K562 (cell line): ENCODE measurements at regions not wholly inside any gene's neighbourhood (a gene's known extent, or its start where the extent isn't known, plus 50 kb on each side); places are given as distances from the start of the nearest gene placed in this dataset.

Source experiments
- ATAC-seq: fragments of 200-7000 bp; cut with Tn5 transposase; 3 replicates; pipeline ENCODE4 v1.9.1; 2020; ENCODE audit warnings: moderate library complexity
- BruUV-seq: library from RNA; stranded (reverse); fragments of 400-500 nt; replicated peaks from 2 replicates; lab custom pipeline; 2021; lab: Mats Ljungman, UMichigan
- CTCF ChIA-PET: fragments of 300-600 bp; formaldehyde crosslinking; extraction: SDS; loops from one replicate; lab custom pipeline; 2021; ENCODE audit warnings: low intra/inter-chr PET ratio; lab: Yijun Ruan, JAX
- POLR2A ChIA-PET: fragments of 300-600, 350-650 bp; sonication (Branson Sonifier 250); formaldehyde crosslinking; extraction: SDS; loops from one replicate; lab custom pipeline; 2021; ENCODE audit warnings: antibody characterized with exemption, inconsistent platforms; lab: Yijun Ruan, JAX
- DNase-seq, 4 experiments: peaks; one replicate each; pipeline versions ENCODE4 v3.0.0 to v3.0.0-alpha.2; 2011 to 2018; ENCODE audit warnings: low spot score in 3 of 4, mixed read lengths in 3 of 4; ENCODE audit errors: extremely low read depth in 1 of 4
- FAIRE-seq: peaks from 2 replicates; lab custom pipeline; 2011; peaks lifted over from hg19 to GRCh38; lab: Jason Lieb, UNC
- H2AFZ ChIP-seq: 2 replicates; pipeline ENCODE4 v1.6.0; 2011; ENCODE audit warnings: low read depth, low read length, control low read depth, inconsistent platforms
- H3K27ac ChIP-seq: fragments of 200-600 bp; 3 replicates; pipeline ENCODE4 v1.8.0; 2011; ENCODE audit warnings: low read depth, mild to moderate bottlenecking, control low read depth, inconsistent platforms, low read length, moderate library complexity, mixed read lengths; ENCODE audit errors: extremely low read depth
- H3K27me3 ChIP-seq, 2 experiments: fragments of 300-600 bp in 1 of 2; 2 replicates in 1 of 2; 3 replicates in 1 of 2; pipeline versions ENCODE4 v1.6.0 to v1.8.0; 2011; ENCODE audit warnings: inconsistent platforms in 2 of 2, low read length in 2 of 2, mild to moderate bottlenecking in 1 of 2, mixed read lengths in 1 of 2, moderate library complexity in 1 of 2; ENCODE audit not compliant: control insufficient read depth in 2 of 2, insufficient read depth in 2 of 2
- H3K36me3 ChIP-seq: fragments of 300-600 bp; 3 replicates; pipeline ENCODE4 v1.8.0; 2011; ENCODE audit warnings: mild to moderate bottlenecking, low read length, inconsistent platforms; ENCODE audit not compliant: control insufficient read depth, insufficient read depth
- H3K4me1 ChIP-seq, 2 experiments: fragments of 200-600 bp in 1 of 2; replicated peaks in 1 of 2; 2 replicates in 1 of 2; 3 replicates in 1 of 2; pipeline versions ENCODE4 v1.5.1 to v1.8.0; 2011; ENCODE audit warnings: inconsistent platforms in 2 of 2, low read length in 2 of 2, mild to moderate bottlenecking in 1 of 2, mixed read lengths in 1 of 2, moderate library complexity in 1 of 2; ENCODE audit not compliant: control insufficient read depth in 2 of 2, insufficient read depth in 2 of 2
- H3K4me2 ChIP-seq: 2 replicates; pipeline ENCODE4 v1.6.1; 2011; ENCODE audit warnings: low read length, control low read depth, inconsistent platforms, mixed read lengths; ENCODE audit not compliant: insufficient read depth
- H3K4me3 ChIP-seq: fragments of 200-600 bp; sonication (generic), shearing (Covaris generic); 2 replicates; pipeline ENCODE4 v1.5.1; 2016; ENCODE audit warnings: control low read depth, inconsistent platforms
- H3K79me2 ChIP-seq: fragments of 200-600 bp; 3 replicates; pipeline ENCODE4 v1.8.0; 2011; ENCODE audit warnings: low read length, inconsistent platforms; ENCODE audit not compliant: control insufficient read depth, insufficient read depth
- H3K9ac ChIP-seq, 2 experiments: 2 replicates each; pipeline versions ENCODE4 v1.6.0 to v1.6.1; 2011; ENCODE audit warnings: low read depth in 2 of 2, low read length in 2 of 2, control low read depth in 1 of 2, inconsistent platforms in 1 of 2, mild to moderate bottlenecking in 1 of 2, mixed read lengths in 1 of 2; ENCODE audit not compliant: insufficient read depth in 1 of 2
- H3K9me1 ChIP-seq: one replicate; pipeline ENCODE4 v1.6.0; 2011; ENCODE audit warnings: inconsistent platforms, mild to moderate bottlenecking, low read length, moderate library complexity; ENCODE audit not compliant: control insufficient read depth, insufficient read depth
- H3K9me3 ChIP-seq: replicated peaks from 2 replicates; pipeline ENCODE4 v1.5.1; 2011; ENCODE audit warnings: low read depth, low read length, inconsistent platforms; ENCODE audit not compliant: control insufficient read depth, insufficient read depth
- H4K20me1 ChIP-seq: replicated peaks from 2 replicates; pipeline ENCODE4 v1.6.1; 2011; ENCODE audit warnings: low read length, inconsistent platforms, mixed read lengths; ENCODE audit not compliant: control insufficient read depth, insufficient read depth
- ATF6 ChIP-seq: sonication (generic); formaldehyde crosslinking; IDR thresholded peaks from 2 replicates; pipeline ENCODE4 v1.4.0; 2020; ENCODE audit warnings: mild to moderate bottlenecking, missing genetic modification reagents
- EP300 ChIP-seq: IDR thresholded peaks from 2 replicates; pipeline ENCODE4 v1.6.1; 2012; ENCODE audit warnings: low read length, improper control_type of control experiment
- FOXA1 ChIP-seq: fragments of 450-650 bp; IDR thresholded peaks from 2 replicates; pipeline ENCODE4 v1.6.1; 2016; ENCODE audit warnings: mild to moderate bottlenecking, borderline replicate concordance
- HNRNPL ChIP-seq: fragments of 200-400 bp; formaldehyde crosslinking; IDR thresholded peaks from 2 replicates; pipeline ENCODE4 v1.6.1; 2017; ENCODE audit warnings: low read depth, mild to moderate bottlenecking, low read length
- HSF4 ChIP-seq: fragments of 250-450 bp; sonication (Bioruptor Pico); IDR thresholded peaks from 2 replicates; pipeline ENCODE4 v2.1.2; 2022; ENCODE audit warnings: mild to moderate bottlenecking, moderate library complexity, borderline replicate concordance
- RBM17 ChIP-seq: fragments of 200-400 bp; formaldehyde crosslinking; IDR thresholded peaks from 2 replicates; pipeline ENCODE4 v1.6.1; 2017; ENCODE audit warnings: low read depth, mild to moderate bottlenecking, low read length, borderline replicate concordance
- TEAD4 ChIP-seq, 2 experiments: sonication (generic) in 1 of 2; formaldehyde crosslinking in 1 of 2; IDR thresholded peaks; 2 replicates each; pipeline versions ENCODE4 v1.6.1 to v1.8.0; 2012 to 2022; ENCODE audit warnings: borderline replicate concordance in 1 of 2, inconsistent platforms in 1 of 2, low read length in 1 of 2, mild to moderate bottlenecking in 1 of 2, missing genetic modification reagents in 1 of 2
- WGBS: fragments of 100-300 bp; shearing (Covaris generic); methylation state at CpG from one replicate; pipeline ENCODE4 v1.1.6; 2016; ENCODE audit warnings: low coverage, mixed read lengths; ENCODE audit not compliant: insufficient coverage; ENCODE audit errors: missing lambda C conversion rate; 5-methylcytosine and 5-hydroxymethylcytosine counted together
- in situ Hi-C: fragments of 300-500 bp; cut with MboI; formaldehyde crosslinking; loops from 4 replicates; pipeline ENCODE4 v1.15.0; 2018; ENCODE audit warnings: inconsistent platforms, mixed read lengths
- intact Hi-C: fragments of 100-400 bp; cut with micrococcal nuclease; formaldehyde crosslinking; loops from 2 replicates; pipeline ENCODE4 v1.14.2; 2022

- TF ChIP-seq EP300 = no peak
- TF ChIP-seq TEAD4 (IDR thresholded peaks at IDR 0.05; ENCODE audit: low read length) = no peak
- TF ChIP-seq TEAD4 (CRISPR knock-in tag; IDR thresholded peaks at IDR 0.05; ENCODE audit: borderline replicate concordance) = no peak
- TF ChIP-seq HNRNPL = no peak
- TF ChIP-seq HSF4 (CRISPR knock-in tag) = no peak
Measured at GRCh38 chr13:18995259-18995873, 186.3 kb downstream of the TUBA3C start (continued).

GRCh38 chr13:18993884-18994660 is 187.6 kb downstream of the TUBA3C start:
- intact Hi-C loops (no loop called here), in situ Hi-C loops (no loop called here)
- no peak overlapping the region for H3K4me2 ChIP-seq
- no peaks in the 10 kb centered on the region for H3K79me2 ChIP-seq
- no peaks in the 10 kb centered on the region for H3K36me3 ChIP-seq
- DNase-seq (no peak), ATAC-seq (no peak), FAIRE-seq (no peak)
- H3K9me1 ChIP-seq = no peaks in the 10 kb centered on the region
- no peak overlapping the region for H2AFZ ChIP-seq
- no peak overlapping the region for H3K4me3 ChIP-seq
- no peak overlapping the region for H3K27ac ChIP-seq
- H3K4me1 ChIP-seq = no peaks in the 10 kb centered on the region; a peak in 1 of 5 replicates
- H4K20me1 ChIP-seq = no peaks in the 10 kb centered on the region
- no peaks in the 10 kb centered on the region; a peak in 1 of 5 replicates for H3K27me3 ChIP-seq
- H3K9me3 ChIP-seq = no peaks in the 10 kb centered on the region
- no TSS peak for BruUV-seq
- no peak for TF ChIP-seq RBM17
- TF ChIP-seq FOXA1 = no peak
- TF ChIP-seq ATF6 (CRISPR knock-in tag) = no peak
- POLR2A ChIA-PET = no interaction called here
- H3K9ac ChIP-seq = no peak overlapping the region
- 33% methylated on average over 1 of the region's 2 CpGs for WGBS
- CTCF ChIA-PET = no interaction called here
